ENCODE measurements at regions not wholly inside any gene's neighbourhood (a gene's known extent, or its start where the extent isn't known, plus 50 kb on each side); places are given as distances from the start of the nearest gene placed in this dataset.

- ChIA-PET CTCF (interaction anchor here (0.6 to 2.6 kb wide), 69 partner anchors 8 to 251 kb away, joined by 3 to 88 read pairs (median 5); partner anchors contain the start of gene KCTD15), POLR2A (interaction anchor here (1.0 to 1.5 kb wide), 3 partner anchors 130 to 204 kb away, joined by 3 to 11 read pairs (median 6); partner anchors contain the start of gene KCTD15)
- no peaks in the 10 kb centered on the region for H3K27me3 ChIP-seq (ENCODE audit: insufficient read depth)
- no peak overlapping the region for H3K4me3 ChIP-seq (ENCODE audit: low read depth in 2 of 2, low read length in 1 of 2)
- no peaks in the 10 kb centered on the region for H4K20me1 ChIP-seq (ENCODE audit: insufficient read depth)
- 12% methylated on average over 4 of the region's 4 CpGs for WGBS (ENCODE audit: low lambda C conversion rate)
- no peaks in the 10 kb centered on the region for H3F3A ChIP-seq (replicated peaks; ENCODE audit: insufficient read depth)
- peak; percentile 49 for TF ChIP-seq RAD21 (IDR thresholded peaks at IDR 0.05; ENCODE audit: low read length)
- peak; percentile 63 for TF ChIP-seq CTCF (IDR thresholded peaks at IDR 0.05)
- TF ChIP-seq TEAD4 (IDR thresholded peaks at IDR 0.05; ENCODE audit: borderline replicate concordance, insufficient read depth), result no peak
- H3K9me3 ChIP-seq, result no peaks in the 10 kb centered on the region
- H3K4me2 ChIP-seq, result no peak overlapping the region
- H3K4me1 ChIP-seq (ENCODE audit: control insufficient read depth in 1 of 2, insufficient read depth in 2 of 2, low read depth in 1 of 2, low read length in 1 of 2), result no peaks in the 10 kb centered on the region; a peak in 1 of 4 replicates
- no peaks in the 10 kb centered on the region for H3K9me2 ChIP-seq
- no peak overlapping the region for H3K9ac ChIP-seq
- no peak overlapping the region for H2AFZ ChIP-seq (ENCODE audit: low read depth)
- H3K27ac ChIP-seq (ENCODE audit: low read depth in 2 of 2, low read length in 1 of 2), result no peak overlapping the region
- no peaks in the 10 kb centered on the region for H3K36me3 ChIP-seq (replicated peaks in 1 of 2; ENCODE audit: control insufficient read depth in 1 of 2, insufficient read depth in 2 of 2, low read length in 1 of 2)
- peak; percentile 33 for DNase-seq
- no peaks in the 10 kb centered on the region for H3K79me2 ChIP-seq (ENCODE audit: insufficient read depth)
Measured at GRCh38 chr19:33998739-33999345, 173.5 kb upstream of the LSM14A start.

GRCh38 chr19:34017024-34017423 lies 155.3 kb upstream of the LSM14A start:
- no peak overlapping the region for H2AFZ ChIP-seq (ENCODE audit: low read depth)
- no peaks in the 10 kb centered on the region for H3K9me3 ChIP-seq
- WGBS (ENCODE audit: low lambda C conversion rate), result 8% methylated on average over 3 of the region's 3 CpGs
- TF ChIP-seq YY1 (IDR thresholded peaks at IDR 0.05; ENCODE audit: low read depth) (no peak), GATA2 (CRISPR knock-in tag; IDR thresholded peaks at IDR 0.05) (no peak), TAF1 (IDR thresholded peaks at IDR 0.05; ENCODE audit: borderline replicate concordance, low read depth, low read length) (no peak), NRF1 (IDR thresholded peaks at IDR 0.05; ENCODE audit: low read depth, low read length) (no peak), FOSL2 (IDR thresholded peaks at IDR 0.05; ENCODE audit: borderline replicate concordance, low read depth) (no peak), USF2 (IDR thresholded peaks at IDR 0.05; ENCODE audit: borderline replicate concordance, low read depth, low read length) (no peak), PBX3 (IDR thresholded peaks at IDR 0.05) (no peak), CTCF (IDR thresholded peaks at IDR 0.05) (no peak), NFIC (IDR thresholded peaks at IDR 0.05; ENCODE audit: borderline replicate concordance) (no peak), EP300 (IDR thresholded peaks at IDR 0.05; ENCODE audit: borderline replicate concordance in 1 of 2, low read depth in 1 of 2, low read length in 1 of 2) (no peak), TEAD4 (IDR thresholded peaks at IDR 0.05; ENCODE audit: borderline replicate concordance, insufficient read depth) (no peak), CHD2 (IDR thresholded peaks at IDR 0.05; ENCODE audit: low read length, partially characterized antibody) (no peak), GABPA (IDR thresholded peaks at IDR 0.05; ENCODE audit: low read depth) (no peak), RFX5 (IDR thresholded peaks at IDR 0.05; ENCODE audit: low read length) (no peak), USF1 (IDR thresholded peaks at IDR 0.05; ENCODE audit: borderline replicate concordance, low read depth) (no peak), IRF3 (IDR thresholded peaks at IDR 0.05; ENCODE audit: low read depth, low read length) (no peak), MAX (IDR thresholded peaks at IDR 0.05; ENCODE audit: low read depth) (no peak)
- ChIA-PET CTCF (no interaction called here), POLR2A (no interaction called here)
- no peak for DNase-seq
- no peak overlapping the region for H3K27ac ChIP-seq (ENCODE audit: low read depth in 2 of 2, low read length in 1 of 2)
- no peak overlapping the region for H3K9ac ChIP-seq
- H3K36me3 ChIP-seq (replicated peaks in 1 of 2; ENCODE audit: control insufficient read depth in 1 of 2, insufficient read depth in 2 of 2, low read length in 1 of 2), result no peaks in the 10 kb centered on the region
- H3K79me2 ChIP-seq (ENCODE audit: insufficient read depth), result no peaks in the 10 kb centered on the region
- H3K4me1 ChIP-seq (ENCODE audit: control insufficient read depth in 1 of 2, insufficient read depth in 2 of 2, low read depth in 1 of 2, low read length in 1 of 2), result no peaks in the 10 kb centered on the region
- no peaks in the 10 kb centered on the region for H3K9me2 ChIP-seq
- no peak overlapping the region for H3K4me2 ChIP-seq
- no peaks in the 10 kb centered on the region for H3K27me3 ChIP-seq (ENCODE audit: insufficient read depth)
- no peaks in the 10 kb centered on the region for H4K20me1 ChIP-seq (ENCODE audit: insufficient read depth)
- no peak overlapping the region for H3K4me3 ChIP-seq (ENCODE audit: low read depth in 2 of 2, low read length in 1 of 2)
- H3F3A ChIP-seq (replicated peaks; ENCODE audit: insufficient read depth), result no peaks in the 10 kb centered on the region

Measured in SK-N-SH (cell line).